ENCODE measurements at regions not wholly inside any gene's neighbourhood (a gene's known extent, or its start where the extent isn't known, plus 50 kb on each side); places are given as distances from the start of the nearest gene placed in this dataset.

GRCh38 chr17:15888436-15888835 is 56.5 kb upstream of the ADORA2B start:
- Histone ChIP-seq H3K36me3 (no peaks in the 10 kb centered on the region), H3K27ac (no peak overlapping the region), H3K27me3 (no peaks in the 10 kb centered on the region), H3K4me3 (no peak overlapping the region), H3K9me3 (no peaks in the 10 kb centered on the region), H3K4me1 (no peaks in the 10 kb centered on the region)
- intact Hi-C loops (cut with DNase I; ENCODE audit: low total_unique reads), result no loop called here
- TF ChIP-seq POLR2A (IDR thresholded peaks at IDR 0.05), result no peak
- no peak for TF ChIP-seq CTCF (IDR thresholded peaks at IDR 0.05)
- DNase-seq, result no peak

GRCh38 chr17:15890279-15890892 is 54.5 kb upstream of the ADORA2B start:
- Histone ChIP-seq H3K36me3 (no peaks in the 10 kb centered on the region), H3K4me1 (no peaks in the 10 kb centered on the region), H3K9me3 (no peaks in the 10 kb centered on the region), H3K27ac (no peak overlapping the region), H3K27me3 (no peaks in the 10 kb centered on the region), H3K4me3 (no peak overlapping the region)
- intact Hi-C loops (cut with DNase I; ENCODE audit: low total_unique reads), result no loop called here
- TF ChIP-seq POLR2A (IDR thresholded peaks at IDR 0.05) (no peak), CTCF (IDR thresholded peaks at IDR 0.05) (no peak)
- no peak for DNase-seq

- intact Hi-C loops (cut with DNase I; ENCODE audit: low total_unique reads), result no loop called here
Observed at GRCh38 chr17:15891318-15891717, 53.6 kb upstream of the ADORA2B start.

GRCh38 chr17:15892244-15892643 is 52.7 kb upstream of the ADORA2B start:
- Histone ChIP-seq H3K27ac (no peak overlapping the region), H3K4me1 (no peaks in the 10 kb centered on the region), H3K36me3 (no peaks in the 10 kb centered on the region), H3K9me3 (no peaks in the 10 kb centered on the region), H3K4me3 (no peak overlapping the region), H3K27me3 (no peaks in the 10 kb centered on the region)
- intact Hi-C loops (cut with DNase I; ENCODE audit: low total_unique reads), result no loop called here
- TF ChIP-seq POLR2A (IDR thresholded peaks at IDR 0.05) (no peak), CTCF (IDR thresholded peaks at IDR 0.05) (no peak)
- DNase-seq, result no peak

More at GRCh38 chr17:15891318-15891717, 53.6 kb upstream of the ADORA2B start:
- TF ChIP-seq CTCF (IDR thresholded peaks at IDR 0.05), result no peak
- no peak for TF ChIP-seq POLR2A (IDR thresholded peaks at IDR 0.05)
- Histone ChIP-seq H3K36me3 (no peaks in the 10 kb centered on the region), H3K27ac (no peak overlapping the region), H3K27me3 (no peaks in the 10 kb centered on the region), H3K4me3 (no peak overlapping the region), H3K4me1 (no peaks in the 10 kb centered on the region), H3K9me3 (no peaks in the 10 kb centered on the region)
- DNase-seq, result no peak

- DNase-seq, result no peak
- no peak overlapping the region for H3K4me3 ChIP-seq
- H3K36me3 ChIP-seq, result no peaks in the 10 kb centered on the region
Observed at GRCh38 chr17:15892731-15893657, 51.9 kb upstream of the ADORA2B start.

More at GRCh38 chr17:15892731-15893657, 51.9 kb upstream of the ADORA2B start:
- Histone ChIP-seq H3K4me1 (no peaks in the 10 kb centered on the region), H3K27ac (no peak overlapping the region), H3K9me3 (no peaks in the 10 kb centered on the region), H3K27me3 (no peaks in the 10 kb centered on the region)
- intact Hi-C loops (cut with DNase I; ENCODE audit: low total_unique reads), result no loop called here
- no peak for TF ChIP-seq POLR2A (IDR thresholded peaks at IDR 0.05)
- no peak for TF ChIP-seq CTCF (IDR thresholded peaks at IDR 0.05)
